ENCODE measurements at regions not wholly inside any gene's neighbourhood (a gene's known extent, or its start where the extent isn't known, plus 50 kb on each side); places are given as distances from the start of the nearest gene placed in this dataset.

- Histone ChIP-seq H3K27me3 (ENCODE audit: insufficient read depth, low read depth) (no peaks in the 10 kb centered on the region), H3K4me2 (no peak overlapping the region), H3K79me2 (ENCODE audit: insufficient read depth, low read depth) (no peaks in the 10 kb centered on the region), H3K9ac (no peak overlapping the region), H3K4me3 (IDR thresholded peaks at IDR 0.05; ENCODE audit: insufficient read depth, low read depth, low read length) (no peak overlapping the region), H4K20me1 (ENCODE audit: insufficient read depth) (no peaks in the 10 kb centered on the region), H3K27ac (no peak overlapping the region), H2AFZ (ENCODE audit: low read depth) (no peak overlapping the region), H3K36me3 (ENCODE audit: insufficient read depth) (no peaks in the 10 kb centered on the region), H3K4me1 (ENCODE audit: low read depth, poor library complexity, severe bottlenecking) (no peaks in the 10 kb centered on the region)
- TF ChIP-seq CTCF (conservative IDR thresholded peaks at IDR 0.05; ENCODE audit: low read depth, low read length) = no peak
Observed at GRCh38 chr7:81114633-81115032, 195.8 kb upstream of the SEMA3C start.

GRCh38 chr7:81112731-81113130 is 193.9 kb upstream of the SEMA3C start:
- H3K4me3 ChIP-seq (IDR thresholded peaks at IDR 0.05; ENCODE audit: insufficient read depth, low read depth, low read length) = no peak overlapping the region

GRCh38 chr7:81111781-81112540 is 193.1 kb upstream of the SEMA3C start:
- Histone ChIP-seq H3K4me3 (IDR thresholded peaks at IDR 0.05; ENCODE audit: insufficient read depth, low read depth, low read length) (no peak overlapping the region), H3K36me3 (ENCODE audit: insufficient read depth) (no peaks in the 10 kb centered on the region), H3K79me2 (ENCODE audit: insufficient read depth, low read depth) (no peaks in the 10 kb centered on the region), H2AFZ (ENCODE audit: low read depth) (no peak overlapping the region), H3K27me3 (ENCODE audit: insufficient read depth, low read depth) (no peaks in the 10 kb centered on the region), H3K27ac (no peak overlapping the region), H3K9ac (no peak overlapping the region), H4K20me1 (ENCODE audit: insufficient read depth) (no peaks in the 10 kb centered on the region), H3K4me1 (ENCODE audit: low read depth, poor library complexity, severe bottlenecking) (no peaks in the 10 kb centered on the region), H3K4me2 (no peak overlapping the region)
- TF ChIP-seq CTCF (conservative IDR thresholded peaks at IDR 0.05; ENCODE audit: low read depth, low read length) = no peak

More at GRCh38 chr7:81112731-81113130, 193.9 kb upstream of the SEMA3C start:
- Histone ChIP-seq H3K36me3 (ENCODE audit: insufficient read depth) (no peaks in the 10 kb centered on the region), H3K79me2 (ENCODE audit: insufficient read depth, low read depth) (no peaks in the 10 kb centered on the region), H2AFZ (ENCODE audit: low read depth) (no peak overlapping the region), H3K4me1 (ENCODE audit: low read depth, poor library complexity, severe bottlenecking) (no peaks in the 10 kb centered on the region), H3K4me2 (no peak overlapping the region), H3K9ac (no peak overlapping the region), H3K27ac (no peak overlapping the region), H4K20me1 (ENCODE audit: insufficient read depth) (no peaks in the 10 kb centered on the region), H3K27me3 (ENCODE audit: insufficient read depth, low read depth) (no peaks in the 10 kb centered on the region)
- TF ChIP-seq CTCF (conservative IDR thresholded peaks at IDR 0.05; ENCODE audit: low read depth, low read length) = no peak

GRCh38 chr7:81111358-81111757 is 192.5 kb upstream of the SEMA3C start:
- Histone ChIP-seq H3K4me2 (no peak overlapping the region), H3K79me2 (ENCODE audit: insufficient read depth, low read depth) (no peaks in the 10 kb centered on the region)

More at GRCh38 chr7:81111358-81111757, 192.5 kb upstream of the SEMA3C start:
- no peak overlapping the region for H3K9ac ChIP-seq
- H4K20me1 ChIP-seq (ENCODE audit: insufficient read depth) = no peaks in the 10 kb centered on the region
- H3K27me3 ChIP-seq (ENCODE audit: insufficient read depth, low read depth) = no peaks in the 10 kb centered on the region
- no peak overlapping the region for H2AFZ ChIP-seq (ENCODE audit: low read depth)
- H3K36me3 ChIP-seq (ENCODE audit: insufficient read depth) = no peaks in the 10 kb centered on the region
- no peak overlapping the region for H3K4me3 ChIP-seq (IDR thresholded peaks at IDR 0.05; ENCODE audit: insufficient read depth, low read depth, low read length)
- TF ChIP-seq CTCF (conservative IDR thresholded peaks at IDR 0.05; ENCODE audit: low read depth, low read length) = no peak
- H3K4me1 ChIP-seq (ENCODE audit: low read depth, poor library complexity, severe bottlenecking) = no peaks in the 10 kb centered on the region
- H3K27ac ChIP-seq = no peak overlapping the region

Data from KMS-11 (cell line).